Spinal cord (tissue), 9 donors: ENCODE measurements at regions not wholly inside any gene's neighbourhood (a gene's known extent, or its start where the extent isn't known, plus 50 kb on each side); places are given as distances from the start of the nearest gene placed in this dataset.

Source experiments
- DNase-seq, 6 donors: peaks; one replicate each; pipeline versions ENCODE4 v3.0.0 to v3.0.0-alpha.2; 2013 to 2015; ENCODE audit warnings: low spot score in 6 of 6, low read depth in 4 of 6
- H3K27ac ChIP-seq: one replicate; pipeline ENCODE4 v1.5.1; 2013; ENCODE audit warnings: low read depth, low read length, control low read depth
- H3K27me3 ChIP-seq: one replicate; pipeline ENCODE4 v1.6.1; 2013; ENCODE audit warnings: low read length; ENCODE audit not compliant: control insufficient read depth, insufficient read depth
- H3K36me3 ChIP-seq: one replicate; pipeline ENCODE4 v1.6.1; 2013; ENCODE audit warnings: low read length; ENCODE audit not compliant: control insufficient read depth, insufficient read depth
- H3K4me1 ChIP-seq: one replicate; pipeline ENCODE4 v1.6.1; 2013; ENCODE audit warnings: low read length; ENCODE audit not compliant: control insufficient read depth, insufficient read depth
- H3K4me3 ChIP-seq: one replicate; pipeline ENCODE4 v1.5.1; 2013; ENCODE audit warnings: low read depth, low read length, control low read depth
- H3K9me3 ChIP-seq: one replicate; pipeline ENCODE4 v1.6.1; 2013; ENCODE audit warnings: low read length; ENCODE audit not compliant: control insufficient read depth, insufficient read depth
- WGBS: methylation state at CpG from one replicate; pipeline ENCODE4 v1.1.5; 2013; ENCODE audit warnings: missing lambda C conversion rate; ENCODE audit not compliant: insufficient coverage; 5-methylcytosine and 5-hydroxymethylcytosine counted together
- donor health status: healthy.

- WGBS = 51% methylated on average over 3 of the region's 6 CpGs
- DNase-seq = peak in 2 of 6 donors; percentile 77 to 80
- no peaks in the 10 kb centered on the region for H3K9me3 ChIP-seq
- H3K27ac ChIP-seq = no peak overlapping the region
- no peaks in the 10 kb centered on the region for H3K4me1 ChIP-seq
- H3K27me3 ChIP-seq = no peaks in the 10 kb centered on the region
- H3K36me3 ChIP-seq = no peaks in the 10 kb centered on the region
- H3K4me3 ChIP-seq = no peak overlapping the region
Measured at GRCh38 chr9:78939311-78940065, 632.3 kb upstream of the TLE4 start.

GRCh38 chr9:78940121-78940855 lies 631.5 kb upstream of the TLE4 start:
- no peak for DNase-seq
- no peaks in the 10 kb centered on the region for H3K36me3 ChIP-seq
- H3K9me3 ChIP-seq = no peaks in the 10 kb centered on the region
- H3K4me1 ChIP-seq = no peaks in the 10 kb centered on the region
- H3K27me3 ChIP-seq = no peaks in the 10 kb centered on the region
- H3K4me3 ChIP-seq = no peak overlapping the region
- 100% methylated on average over 1 of the region's 4 CpGs for WGBS
- no peak overlapping the region for H3K27ac ChIP-seq

- Histone ChIP-seq H3K27ac (no peak overlapping the region), H3K9me3 (peaks cover 1% of the 10 kb centered on the region)
- WGBS = 36% methylated on average over 2 of the region's 2 CpGs
Measured at GRCh38 chr9:78954286-78954685, 617.5 kb upstream of the TLE4 start.

GRCh38 chr9:78958892-78959291 lies 612.9 kb upstream of the TLE4 start:
- WGBS = 68% methylated on average over 2 of the region's 2 CpGs
- no peaks in the 10 kb centered on the region for H3K4me1 ChIP-seq
- H3K27ac ChIP-seq = no peak overlapping the region
- no peaks in the 10 kb centered on the region for H3K36me3 ChIP-seq
- no peak overlapping the region for H3K4me3 ChIP-seq
- H3K9me3 ChIP-seq = no peaks in the 10 kb centered on the region
- H3K27me3 ChIP-seq = no peaks in the 10 kb centered on the region
- peak in 1 of 6 donors; percentile 29 for DNase-seq

More at GRCh38 chr9:78954286-78954685, 617.5 kb upstream of the TLE4 start:
- no peaks in the 10 kb centered on the region for H3K36me3 ChIP-seq
- H3K4me3 ChIP-seq = no peak overlapping the region
- H3K4me1 ChIP-seq = no peaks in the 10 kb centered on the region
- no peak for DNase-seq
- H3K27me3 ChIP-seq = no peaks in the 10 kb centered on the region

- Histone ChIP-seq H3K4me3 (no peak overlapping the region), H3K27ac (no peak overlapping the region), H3K27me3 (no peaks in the 10 kb centered on the region), H3K9me3 (no peaks in the 10 kb centered on the region), H3K4me1 (no peaks in the 10 kb centered on the region), H3K36me3 (no peaks in the 10 kb centered on the region)
- peak in 2 of 6 donors; percentile 23 to 25 for DNase-seq
- no CpG with 5 or more reads among the region's 2 CpGs for WGBS
Measured at GRCh38 chr9:78962156-78962555, 609.6 kb upstream of the TLE4 start.

- DNase-seq = peak in 1 of 6 donors; percentile 7
- H3K36me3 ChIP-seq = no peaks in the 10 kb centered on the region
- no peaks in the 10 kb centered on the region for H3K9me3 ChIP-seq
- H3K27ac ChIP-seq = no peak overlapping the region
- H3K27me3 ChIP-seq = no peaks in the 10 kb centered on the region
- H3K4me3 ChIP-seq = no peak overlapping the region
- no peaks in the 10 kb centered on the region for H3K4me1 ChIP-seq
Measured at GRCh38 chr9:78963911-78964310, 607.9 kb upstream of the TLE4 start.

GRCh38 chr9:78967596-78968217 lies 604.1 kb upstream of the TLE4 start:
- no peak overlapping the region for H3K4me3 ChIP-seq
- DNase-seq = no peak
- WGBS = no CpG with 5 or more reads among the region's 3 CpGs
- no peaks in the 10 kb centered on the region for H3K36me3 ChIP-seq
- H3K27me3 ChIP-seq = no peaks in the 10 kb centered on the region
- H3K9me3 ChIP-seq = no peaks in the 10 kb centered on the region
- no peaks in the 10 kb centered on the region for H3K4me1 ChIP-seq
- H3K27ac ChIP-seq = no peak overlapping the region

- 86% methylated on average over 2 of the region's 2 CpGs for WGBS
- H3K27ac ChIP-seq = no peak overlapping the region
- DNase-seq = no peak
- H3K4me3 ChIP-seq = no peak overlapping the region
- H3K9me3 ChIP-seq = no peaks in the 10 kb centered on the region
- no peaks in the 10 kb centered on the region for H3K36me3 ChIP-seq
- H3K4me1 ChIP-seq = no peaks in the 10 kb centered on the region
- H3K27me3 ChIP-seq = no peaks in the 10 kb centered on the region
Measured at GRCh38 chr9:78970375-78970774, 601.4 kb upstream of the TLE4 start.

- H3K27me3 ChIP-seq = no peaks in the 10 kb centered on the region
- WGBS = 15% methylated on average over 1 of the region's 4 CpGs
- DNase-seq = peak in 1 of 6 donors; percentile 12
- no peaks in the 10 kb centered on the region for H3K36me3 ChIP-seq
- no peaks in the 10 kb centered on the region for H3K4me1 ChIP-seq
- H3K9me3 ChIP-seq = no peaks in the 10 kb centered on the region
- H3K27ac ChIP-seq = no peak overlapping the region
- no peak overlapping the region for H3K4me3 ChIP-seq
Measured at GRCh38 chr9:78971540-78971939, 600.2 kb upstream of the TLE4 start.
